Keratinocyte (primary cell): ENCODE measurements at regions not wholly inside any gene's neighbourhood (a gene's known extent, or its start where the extent isn't known, plus 50 kb on each side); places are given as distances from the start of the nearest gene placed in this dataset.

ENCODE experiments used
- DNase-seq: peaks from one replicate; pipeline ENCODE4 v3.0.0-alpha.2; 2011; ENCODE audit warnings: low read depth, missing footprints, low spot score
- FAIRE-seq: peaks from 2 replicates; lab custom pipeline; 2011; peaks lifted over from hg19 to GRCh38; lab: Jason Lieb, UNC
- H2AFZ ChIP-seq: 2 replicates; pipeline ENCODE4 v1.6.0; 2012; ENCODE audit warnings: low read length, control low read depth, inconsistent platforms; ENCODE audit not compliant: control insufficient read depth
- H3K27ac ChIP-seq: 2 replicates; pipeline ENCODE4 v1.5.1; 2011; ENCODE audit warnings: low read length; ENCODE audit not compliant: control insufficient read depth, insufficient read depth
- H3K27me3 ChIP-seq: 3 replicates; pipeline ENCODE4 v1.6.0; 2011; ENCODE audit warnings: low read length; ENCODE audit not compliant: control insufficient read depth, insufficient read depth; ENCODE audit errors: extremely low read depth
- H3K36me3 ChIP-seq, 2 experiments: 2 replicates in 1 of 2; 3 replicates in 1 of 2; pipeline ENCODE4 v1.5.1; 2011; ENCODE audit warnings: low read length in 2 of 2, mild to moderate bottlenecking in 1 of 2; ENCODE audit not compliant: control insufficient read depth in 2 of 2, insufficient read depth in 2 of 2; ENCODE audit errors: extremely low read depth in 1 of 2
- H3K4me1 ChIP-seq: 3 replicates; pipeline ENCODE4 v1.5.1; 2011; ENCODE audit warnings: low read length; ENCODE audit not compliant: control insufficient read depth, insufficient read depth; ENCODE audit errors: extremely low read depth
- H3K4me2 ChIP-seq: 3 replicates; pipeline ENCODE4 v1.6.0; 2011; ENCODE audit warnings: low read depth, low read length; ENCODE audit not compliant: control insufficient read depth, insufficient read depth; ENCODE audit errors: extremely low read depth
- H3K4me3 ChIP-seq, 3 experiments: fragments of 200-600 bp in 1 of 3; sonication (generic) in 1 of 3; 2 replicates in 2 of 3; 3 replicates in 1 of 3; pipeline ENCODE4 v1.5.1; 2011 to 2016; ENCODE audit warnings: low read length in 3 of 3, mild to moderate bottlenecking in 3 of 3, control low read depth in 2 of 3, inconsistent platforms in 1 of 3, low read depth in 1 of 3, mixed read lengths in 1 of 3, mixed run types in 1 of 3, moderate library complexity in 1 of 3; ENCODE audit not compliant: control insufficient read depth in 2 of 3, insufficient read depth in 2 of 3; ENCODE audit errors: extremely low read depth in 1 of 3
- H3K79me2 ChIP-seq: 2 replicates; pipeline ENCODE4 v1.6.0; 2012; ENCODE audit warnings: low read length; ENCODE audit not compliant: control insufficient read depth, insufficient read depth
- H3K9ac ChIP-seq: 3 replicates; pipeline ENCODE4 v1.6.0; 2011; ENCODE audit warnings: low read length; ENCODE audit not compliant: control insufficient read depth, insufficient read depth; ENCODE audit errors: extremely low read depth
- H3K9me1 ChIP-seq: 3 replicates; pipeline ENCODE4 v1.6.0; 2011; ENCODE audit warnings: low read length; ENCODE audit not compliant: control insufficient read depth, insufficient read depth; ENCODE audit errors: extremely low read depth
- H3K9me3 ChIP-seq: 2 replicates; pipeline ENCODE4 v1.5.1; 2012; ENCODE audit warnings: low read depth, low read length; ENCODE audit not compliant: control insufficient read depth
- H4K20me1 ChIP-seq: 3 replicates; pipeline ENCODE4 v1.6.0; 2011; ENCODE audit warnings: low read length; ENCODE audit not compliant: control insufficient read depth, insufficient read depth; ENCODE audit errors: extremely low read depth
- CTCF ChIP-seq, 3 experiments: IDR thresholded peaks in 1 of 3; conservative IDR thresholded peaks in 1 of 3; optimal IDR thresholded peaks in 1 of 3; 2 replicates in 2 of 3; 3 replicates in 1 of 3; pipeline versions ENCODE3 to v1.5.1; 2011; ENCODE audit warnings: low read length in 3 of 3, mild to moderate bottlenecking in 3 of 3, moderate library complexity in 2 of 3, control low read depth in 1 of 3, inconsistent platforms in 1 of 3; ENCODE audit not compliant: insufficient read depth in 2 of 3; ENCODE audit errors: extremely low read depth in 1 of 3
- EZH2 ChIP-seq: IDR thresholded peaks from one replicate; pipeline ENCODE4 v1.6.1; 2012; ENCODE audit warnings: inconsistent platforms, mild to moderate bottlenecking, low read length, moderate library complexity
- dilution Hi-C: fragments of 300-500 bp; cut with MboI; formaldehyde crosslinking; loops from one replicate; pipeline ENCODE4 v1.7.0; 2020; ENCODE audit warnings: low sequenced_read_pairs; ENCODE audit not compliant: extremely low pct_ligation_motif_present

DNA sequence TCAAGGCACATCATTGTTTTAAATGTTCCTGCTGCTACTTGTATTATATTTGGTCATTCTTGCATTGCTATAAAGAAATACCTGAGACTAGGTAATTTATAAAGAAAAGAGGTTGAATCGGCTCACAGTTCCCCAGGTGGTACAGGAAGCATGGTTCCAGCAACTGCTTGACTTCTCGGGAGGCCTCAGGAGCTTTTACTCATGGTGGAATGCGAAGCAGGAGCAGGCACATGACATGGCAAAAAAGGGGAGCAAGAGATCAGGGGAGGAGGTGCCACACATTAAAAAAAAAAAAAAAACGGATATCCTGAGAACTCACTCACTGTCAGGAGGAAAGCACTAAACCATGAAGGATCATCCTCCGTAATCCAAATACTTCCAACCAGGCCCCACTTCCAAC is 286.9 kb upstream of the PLSCR5 start:
- Histone ChIP-seq H3K4me3 (no peak overlapping the region), H3K27me3 (no peaks in the 10 kb centered on the region), H2AFZ (no peak overlapping the region), H3K27ac (no peak overlapping the region), H4K20me1 (no peaks in the 10 kb centered on the region), H3K79me2 (no peaks in the 10 kb centered on the region), H3K36me3 (no peaks in the 10 kb centered on the region), H3K4me1 (no peaks in the 10 kb centered on the region), H3K9me1 (no peaks in the 10 kb centered on the region), H3K9me3 (no peaks in the 10 kb centered on the region), H3K9ac (no peak overlapping the region), H3K4me2 (no peak overlapping the region)
- DNase-seq, result no peak
- dilution Hi-C loops, result no loop called here
- no peak for FAIRE-seq
- no peak for TF ChIP-seq EZH2
- TF ChIP-seq CTCF (optimal IDR thresholded peaks at IDR 0.05 in 1 of 3, IDR thresholded peaks at IDR 0.05 in 1 of 3, conservative IDR thresholded peaks at IDR 0.05 in 1 of 3; ENCODE audit: extremely low read depth in 1 of 3, insufficient read depth in 2 of 3, low read length in 3 of 3), result no peak

GRCh38 chr3:146889626-146890025 is 284.5 kb upstream of the PLSCR5 start:
- H3K9me1 ChIP-seq, result no peaks in the 10 kb centered on the region
- no peak overlapping the region for H3K27ac ChIP-seq
- no peak overlapping the region for H3K9ac ChIP-seq
- dilution Hi-C loops, result no loop called here
- TF ChIP-seq CTCF (optimal IDR thresholded peaks at IDR 0.05 in 1 of 3, IDR thresholded peaks at IDR 0.05 in 1 of 3, conservative IDR thresholded peaks at IDR 0.05 in 1 of 3; ENCODE audit: extremely low read depth in 1 of 3, insufficient read depth in 2 of 3, low read length in 3 of 3), result no peak
- no peak for TF ChIP-seq EZH2
- H3K4me3 ChIP-seq, result no peak overlapping the region
- no peaks in the 10 kb centered on the region for H3K4me1 ChIP-seq
- no peak for DNase-seq
- no peak overlapping the region for H3K4me2 ChIP-seq
- no peak overlapping the region for H2AFZ ChIP-seq
- H3K79me2 ChIP-seq, result no peaks in the 10 kb centered on the region
- no peak for FAIRE-seq
- no peaks in the 10 kb centered on the region for H3K36me3 ChIP-seq
- no peaks in the 10 kb centered on the region for H4K20me1 ChIP-seq
- H3K27me3 ChIP-seq, result no peaks in the 10 kb centered on the region
- no peaks in the 10 kb centered on the region for H3K9me3 ChIP-seq
